Breast epithelium (tissue), 3 donors: ENCODE measurements at regions not wholly inside any gene's neighbourhood (a gene's known extent, or its start where the extent isn't known, plus 50 kb on each side); places are given as distances from the start of the nearest gene placed in this dataset.

Source experiments
- POLR2AphosphoS5 ChIP-seq, 3 donors: sonication (generic); formaldehyde crosslinking; IDR thresholded peaks; one replicate each; pipeline ENCODE4 v1.6.1; 2017; ENCODE audit warnings: antibody characterized with exemption in 3 of 3
- TF ChIP-seq, protein P1 (sequence below), 3 donors: fragments of 450-650 bp; IDR thresholded peaks; one replicate each; pipeline ENCODE4 v1.5.1; 2016 to 2017; ENCODE audit warnings: antibody characterized with exemption in 3 of 3, mild to moderate bottlenecking in 3 of 3, moderate library complexity in 3 of 3

DNA sequence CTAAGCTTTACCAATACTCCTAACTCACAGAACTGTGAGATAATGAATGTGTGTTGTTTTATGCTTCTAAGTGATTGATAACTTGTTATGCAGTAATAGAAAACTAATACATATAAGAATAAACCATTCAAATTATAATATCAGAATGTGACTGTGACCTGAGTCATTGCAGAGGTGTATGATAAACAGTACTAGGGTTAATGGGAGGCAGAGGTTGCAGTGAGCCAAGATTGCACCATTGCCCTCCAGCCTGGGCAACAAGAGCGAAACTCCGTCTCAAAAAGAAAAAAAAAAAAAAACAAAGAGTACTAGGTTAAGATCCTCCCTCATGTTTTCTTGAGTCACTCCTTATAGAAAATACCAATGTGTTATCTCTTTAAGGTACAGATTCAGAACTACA lies 950.3 kb downstream of the SORCS1 start:
- TF ChIP-seq, protein P1, sequence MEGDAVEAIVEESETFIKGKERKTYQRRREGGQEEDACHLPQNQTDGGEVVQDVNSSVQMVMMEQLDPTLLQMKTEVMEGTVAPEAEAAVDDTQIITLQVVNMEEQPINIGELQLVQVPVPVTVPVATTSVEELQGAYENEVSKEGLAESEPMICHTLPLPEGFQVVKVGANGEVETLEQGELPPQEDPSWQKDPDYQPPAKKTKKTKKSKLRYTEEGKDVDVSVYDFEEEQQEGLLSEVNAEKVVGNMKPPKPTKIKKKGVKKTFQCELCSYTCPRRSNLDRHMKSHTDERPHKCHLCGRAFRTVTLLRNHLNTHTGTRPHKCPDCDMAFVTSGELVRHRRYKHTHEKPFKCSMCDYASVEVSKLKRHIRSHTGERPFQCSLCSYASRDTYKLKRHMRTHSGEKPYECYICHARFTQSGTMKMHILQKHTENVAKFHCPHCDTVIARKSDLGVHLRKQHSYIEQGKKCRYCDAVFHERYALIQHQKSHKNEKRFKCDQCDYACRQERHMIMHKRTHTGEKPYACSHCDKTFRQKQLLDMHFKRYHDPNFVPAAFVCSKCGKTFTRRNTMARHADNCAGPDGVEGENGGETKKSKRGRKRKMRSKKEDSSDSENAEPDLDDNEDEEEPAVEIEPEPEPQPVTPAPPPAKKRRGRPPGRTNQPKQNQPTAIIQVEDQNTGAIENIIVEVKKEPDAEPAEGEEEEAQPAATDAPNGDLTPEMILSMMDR (IDR thresholded peaks at IDR 0.05): no peak
- no peak for TF ChIP-seq POLR2AphosphoS5 (IDR thresholded peaks at IDR 0.05)
